RWPE2 (cell line): ENCODE measurements at regions not wholly inside any gene's neighbourhood (a gene's known extent, or its start where the extent isn't known, plus 50 kb on each side); places are given as distances from the start of the nearest gene placed in this dataset.

Experiments used
- ATAC-seq: fragments of 200-7000 bp; cut with Tn5 transposase; 3 replicates; pipeline ENCODE4 v1.9.1; 2021; ENCODE audit warnings: low read depth
- DNase-seq: peaks from one replicate; pipeline ENCODE4 v3.0.0-alpha.2; 2020; ENCODE audit warnings: low spot score
- H3K27ac ChIP-seq: fragments of 450-650 bp; 2 replicates; pipeline ENCODE4 v1.5.1; 2017; ENCODE audit warnings: mild to moderate bottlenecking; ENCODE audit not compliant: poor library complexity, severe bottlenecking
- H3K27me3 ChIP-seq: fragments of 250-450 bp; sonication (Bioruptor Pico); 2 replicates; pipeline ENCODE4 v1.5.1; 2021; ENCODE audit warnings: mild to moderate bottlenecking, moderate library complexity; ENCODE audit not compliant: insufficient read depth, poor library complexity, severe bottlenecking
- H3K36me3 ChIP-seq: fragments of 250-450 bp; sonication (Bioruptor Pico); 2 replicates; pipeline ENCODE4 v1.5.1; 2020; ENCODE audit warnings: low read depth, mild to moderate bottlenecking, moderate library complexity
- H3K4me1 ChIP-seq: fragments of 250-450 bp; sonication (Bioruptor Pico); 2 replicates; pipeline ENCODE4 v1.5.1; 2021; ENCODE audit warnings: mild to moderate bottlenecking, moderate library complexity; ENCODE audit not compliant: insufficient read depth, poor library complexity, severe bottlenecking
- H3K4me3 ChIP-seq: fragments of 250-450 bp; sonication (Bioruptor Pico); 2 replicates; pipeline ENCODE4 v1.5.1; 2021; ENCODE audit warnings: mild to moderate bottlenecking, moderate library complexity; ENCODE audit not compliant: severe bottlenecking
- H3K9me3 ChIP-seq: fragments of 250-450 bp; sonication (Bioruptor Pico); 2 replicates; pipeline ENCODE4 v1.5.1; 2021; ENCODE audit warnings: mild to moderate bottlenecking, moderate library complexity; ENCODE audit not compliant: severe bottlenecking
- CTCF ChIP-seq: fragments of 450-650 bp; IDR thresholded peaks from one replicate; pipeline ENCODE4 v1.5.1; 2017; ENCODE audit warnings: mild to moderate bottlenecking, moderate library complexity; ENCODE audit not compliant: poor library complexity, severe bottlenecking

GRCh38 chr16:62985722-62986121 is 949.5 kb upstream of the CDH8 start:
- DNase-seq, result no peak
- H3K27me3 ChIP-seq, result no peaks in the 10 kb centered on the region
- no peaks in the 10 kb centered on the region for H3K36me3 ChIP-seq
- ATAC-seq, result no peak
- H3K9me3 ChIP-seq, result no peaks in the 10 kb centered on the region
- H3K4me1 ChIP-seq, result no peaks in the 10 kb centered on the region
- no peak overlapping the region for H3K4me3 ChIP-seq
- no peak overlapping the region for H3K27ac ChIP-seq
- no peak for TF ChIP-seq CTCF

- DNase-seq (no peak), ATAC-seq (peak; percentile 72)
- Histone ChIP-seq H3K27me3 (no peaks in the 10 kb centered on the region), H3K36me3 (no peaks in the 10 kb centered on the region), H3K4me3 (no peak overlapping the region), H3K4me1 (peaks cover 26% of the 10 kb centered on the region), H3K27ac (peak overlapping the region; percentile 92), H3K9me3 (no peaks in the 10 kb centered on the region)
- TF ChIP-seq CTCF, result no peak
Observed at GRCh38 chr16:62978451-62978850, 942.2 kb upstream of the CDH8 start.

- DNase-seq, result peak; percentile 78
- Histone ChIP-seq H3K27ac (peak overlapping the region; percentile 92), H3K36me3 (no peaks in the 10 kb centered on the region), H3K9me3 (no peaks in the 10 kb centered on the region), H3K4me3 (no peak overlapping the region), H3K27me3 (no peaks in the 10 kb centered on the region), H3K4me1 (peaks cover 26% of the 10 kb centered on the region)
- peak; percentile 23 for TF ChIP-seq CTCF
- peak; percentile 90 for ATAC-seq
Observed at GRCh38 chr16:62977876-62978275, 941.6 kb upstream of the CDH8 start.

GRCh38 chr16:62974424-62974823 is 938.2 kb upstream of the CDH8 start:
- Histone ChIP-seq H3K4me1 (peaks cover 25% of the 10 kb centered on the region), H3K9me3 (no peaks in the 10 kb centered on the region), H3K36me3 (no peaks in the 10 kb centered on the region), H3K27ac (no peak overlapping the region), H3K4me3 (no peak overlapping the region), H3K27me3 (no peaks in the 10 kb centered on the region)
- DNase-seq, result no peak
- no peak for ATAC-seq
- no peak for TF ChIP-seq CTCF

- Histone ChIP-seq H3K27ac (no peak overlapping the region), H3K9me3 (no peaks in the 10 kb centered on the region), H3K36me3 (no peaks in the 10 kb centered on the region), H3K4me3 (no peak overlapping the region), H3K27me3 (no peaks in the 10 kb centered on the region), H3K4me1 (peaks cover 23% of the 10 kb centered on the region)
- DNase-seq, result no peak
- no peak for ATAC-seq
- TF ChIP-seq CTCF, result no peak
Observed at GRCh38 chr16:62970851-62971250, 934.6 kb upstream of the CDH8 start.
